Immature natural killer cell (primary cell): ENCODE measurements at regions not wholly inside any gene's neighbourhood (a gene's known extent, or its start where the extent isn't known, plus 50 kb on each side); places are given as distances from the start of the nearest gene placed in this dataset.

Source experiments
- DNase-seq, 3 donors: peaks; one replicate each; pipeline ENCODE4 v3.0.0; 2022; ENCODE audit warnings: mixed read lengths in 1 of 3
- H3K27ac Mint-ChIP-seq, 6 donors: one replicate each; pipeline ENCODE4 v1.8.0; 2020; ENCODE audit warnings: mixed read lengths in 6 of 6, mild to moderate bottlenecking in 5 of 6, inconsistent platforms in 4 of 6, moderate library complexity in 3 of 6
- H3K27me3 Mint-ChIP-seq, 3 donors: one replicate each; pipeline ENCODE4 v1.8.0; 2020 to 2021; ENCODE audit warnings: low read depth in 3 of 3, mild to moderate bottlenecking in 3 of 3, mixed read lengths in 3 of 3, moderate library complexity in 3 of 3, inconsistent platforms in 1 of 3
- H3K36me3 Mint-ChIP-seq, 3 donors: one replicate each; pipeline ENCODE4 v1.8.0; 2020; ENCODE audit warnings: mixed read lengths in 3 of 3, inconsistent platforms in 2 of 3, mild to moderate bottlenecking in 2 of 3
- H3K4me1 Mint-ChIP-seq, 2 donors: one replicate each; pipeline ENCODE4 v1.8.0; 2020; ENCODE audit warnings: inconsistent platforms in 2 of 2, mild to moderate bottlenecking in 2 of 2, mixed read lengths in 2 of 2, moderate library complexity in 1 of 2
- H3K4me3 Mint-ChIP-seq, 5 donors: one replicate each; pipeline ENCODE4 v1.8.0; 2020; ENCODE audit warnings: mild to moderate bottlenecking in 5 of 5, mixed read lengths in 5 of 5, inconsistent platforms in 3 of 5, moderate library complexity in 3 of 5
- H3K9me3 Mint-ChIP-seq, 6 donors: one replicate each; pipeline ENCODE4 v1.8.0; 2020; ENCODE audit warnings: mild to moderate bottlenecking in 6 of 6, mixed read lengths in 6 of 6, inconsistent platforms in 4 of 6, moderate library complexity in 3 of 6

DNA sequence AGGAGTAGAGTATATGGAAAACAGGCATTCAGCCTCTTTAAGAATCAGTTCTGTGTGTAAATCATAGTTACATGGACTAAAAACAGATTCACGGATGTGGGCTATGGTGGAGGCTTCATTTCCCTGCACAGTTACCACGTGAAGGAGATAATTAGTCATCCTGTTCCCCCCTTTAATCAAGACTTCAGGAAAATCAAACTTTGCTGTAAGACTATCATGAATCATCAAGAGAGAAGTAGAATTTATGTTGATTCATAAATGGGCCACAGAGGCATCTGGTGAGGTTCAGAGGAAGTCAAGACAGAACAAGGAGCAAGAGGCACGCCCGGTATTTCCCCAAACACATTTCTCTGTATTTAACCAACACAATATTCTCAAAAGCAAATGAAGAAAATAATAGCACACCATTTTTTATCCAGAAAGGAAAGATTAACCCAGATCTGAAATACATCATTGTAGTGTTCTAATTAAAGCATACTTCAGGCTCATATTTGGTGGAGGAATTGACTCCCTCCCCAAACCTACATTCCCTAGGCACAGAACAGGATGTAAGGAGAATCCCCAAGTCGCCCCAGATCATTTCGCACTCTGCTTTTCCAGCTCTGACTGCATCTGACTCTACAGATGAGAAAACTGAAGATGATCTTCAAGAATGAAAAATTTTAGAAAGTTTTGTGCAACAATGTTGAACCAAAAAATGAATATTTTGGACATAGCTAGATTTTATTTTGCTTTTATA is 175.8 kb upstream of the GAS1 start:
- no peak overlapping the region for H3K4me3 Mint-ChIP-seq
- no peaks in the 10 kb centered on the region for H3K4me1 Mint-ChIP-seq
- no peak for DNase-seq
- H3K27ac Mint-ChIP-seq: no peak overlapping the region
- no peaks in the 10 kb centered on the region for H3K36me3 Mint-ChIP-seq
- peaks cover 0 to 5% (median 0%) of the 10 kb centered on the region in 6 donors for H3K9me3 Mint-ChIP-seq
- peaks cover 9 to 16% (median 11%) of the 10 kb centered on the region in 3 donors for H3K27me3 Mint-ChIP-seq

- peaks cover 0 to 8% (median 0%) of the 10 kb centered on the region in 6 donors for H3K9me3 Mint-ChIP-seq
- no peaks in the 10 kb centered on the region for H3K36me3 Mint-ChIP-seq
- no peak overlapping the region for H3K27ac Mint-ChIP-seq
- no peaks in the 10 kb centered on the region for H3K4me1 Mint-ChIP-seq
- H3K27me3 Mint-ChIP-seq: peaks cover 9 to 16% (median 11%) of the 10 kb centered on the region in 3 donors
- DNase-seq: no peak
- no peak overlapping the region for H3K4me3 Mint-ChIP-seq
Observed at GRCh38 chr9:87123830-87124229, 176.5 kb upstream of the GAS1 start.

GRCh38 chr9:87125819-87126218 is 178.5 kb upstream of the GAS1 start:
- no peaks in the 10 kb centered on the region for H3K4me1 Mint-ChIP-seq
- no peak overlapping the region for H3K27ac Mint-ChIP-seq
- H3K36me3 Mint-ChIP-seq: no peaks in the 10 kb centered on the region

GRCh38 chr9:87127543-87127942 is 180.2 kb upstream of the GAS1 start:
- Mint-ChIP-seq H3K27ac (no peak overlapping the region), H3K9me3 (peaks cover 0 to 3% (median 2%) of the 10 kb centered on the region in 6 donors), H3K36me3 (no peaks in the 10 kb centered on the region), H3K4me1 (no peaks in the 10 kb centered on the region), H3K27me3 (peaks cover 9 to 20% (median 9%) of the 10 kb centered on the region in 3 donors), H3K4me3 (no peak overlapping the region)
- DNase-seq: no peak

More at GRCh38 chr9:87125819-87126218, 178.5 kb upstream of the GAS1 start:
- Mint-ChIP-seq H3K27me3 (peaks cover 9 to 12% (median 11%) of the 10 kb centered on the region in 3 donors), H3K4me3 (no peak overlapping the region), H3K9me3 (peaks cover 0 to 4% (median 0%) of the 10 kb centered on the region in 6 donors)
- no peak for DNase-seq

GRCh38 chr9:87127978-87128614 is 180.8 kb upstream of the GAS1 start:
- Mint-ChIP-seq H3K9me3 (peaks cover 0 to 3% (median 2%) of the 10 kb centered on the region in 6 donors), H3K27ac (no peak overlapping the region), H3K4me3 (no peak overlapping the region), H3K36me3 (no peaks in the 10 kb centered on the region), H3K27me3 (peaks cover 5 to 18% (median 10%) of the 10 kb centered on the region in 3 donors), H3K4me1 (no peaks in the 10 kb centered on the region)
- no peak for DNase-seq

- H3K9me3 Mint-ChIP-seq: peaks cover 0 to 4% (median 2%) of the 10 kb centered on the region in 6 donors
- H3K36me3 Mint-ChIP-seq: no peaks in the 10 kb centered on the region
- H3K27ac Mint-ChIP-seq: no peak overlapping the region
- H3K4me3 Mint-ChIP-seq: no peak overlapping the region
- peaks cover 7 to 22% (median 9%) of the 10 kb centered on the region in 3 donors for H3K27me3 Mint-ChIP-seq
- DNase-seq: no peak
- H3K4me1 Mint-ChIP-seq: no peaks in the 10 kb centered on the region
Observed at GRCh38 chr9:87128844-87129493, 181.7 kb upstream of the GAS1 start.

- H3K27ac Mint-ChIP-seq: no peak overlapping the region
- no peaks in the 10 kb centered on the region for H3K4me1 Mint-ChIP-seq
- H3K27me3 Mint-ChIP-seq: peaks cover 1 to 18% (median 4%) of the 10 kb centered on the region in 3 donors
- H3K9me3 Mint-ChIP-seq: peaks cover 0 to 4% (median under 1%) of the 10 kb centered on the region in 6 donors
- H3K4me3 Mint-ChIP-seq: no peak overlapping the region
- no peak for DNase-seq
- H3K36me3 Mint-ChIP-seq: no peaks in the 10 kb centered on the region
Observed at GRCh38 chr9:87135074-87135473, 187.8 kb upstream of the GAS1 start.

GRCh38 chr9:87137718-87138117 is 190.4 kb upstream of the GAS1 start:
- H3K4me3 Mint-ChIP-seq: no peak overlapping the region
- no peaks in the 10 kb centered on the region for H3K4me1 Mint-ChIP-seq
- no peak overlapping the region for H3K27ac Mint-ChIP-seq
- no peak for DNase-seq
- H3K27me3 Mint-ChIP-seq: peaks cover 0 to 14% (median 3%) of the 10 kb centered on the region in 3 donors
- H3K36me3 Mint-ChIP-seq: no peaks in the 10 kb centered on the region
- peaks cover 0 to 4% (median under 1%) of the 10 kb centered on the region in 6 donors for H3K9me3 Mint-ChIP-seq

GRCh38 chr9:87138128-87139040 is 191.1 kb upstream of the GAS1 start:
- Mint-ChIP-seq H3K36me3 (no peaks in the 10 kb centered on the region), H3K4me3 (no peak overlapping the region), H3K4me1 (no peaks in the 10 kb centered on the region), H3K27me3 (peaks cover 0 to 13% (median 2%) of the 10 kb centered on the region in 3 donors), H3K27ac (no peak overlapping the region), H3K9me3 (peaks cover 0 to 4% (median under 1%) of the 10 kb centered on the region in 6 donors)
- DNase-seq: no peak

- DNase-seq: no peak
- H3K27ac Mint-ChIP-seq: no peak overlapping the region
- H3K4me3 Mint-ChIP-seq: no peak overlapping the region
- H3K9me3 Mint-ChIP-seq: peaks cover 0 to 4% (median 0%) of the 10 kb centered on the region in 6 donors
- H3K36me3 Mint-ChIP-seq: no peaks in the 10 kb centered on the region
- peaks cover 0 to 6% (median 0%) of the 10 kb centered on the region in 3 donors for H3K27me3 Mint-ChIP-seq
- no peaks in the 10 kb centered on the region for H3K4me1 Mint-ChIP-seq
Observed at GRCh38 chr9:87139099-87139730, 191.9 kb upstream of the GAS1 start.

- H3K4me3 Mint-ChIP-seq: no peak overlapping the region
- no peak overlapping the region for H3K27ac Mint-ChIP-seq
- DNase-seq: no peak
- H3K9me3 Mint-ChIP-seq: peaks cover 0 to 6% (median 0%) of the 10 kb centered on the region in 6 donors
- peaks cover 0 to 7% (median 0%) of the 10 kb centered on the region in 3 donors for H3K27me3 Mint-ChIP-seq
- H3K4me1 Mint-ChIP-seq: no peaks in the 10 kb centered on the region
- H3K36me3 Mint-ChIP-seq: no peaks in the 10 kb centered on the region
Observed at GRCh38 chr9:87140142-87140541, 192.8 kb upstream of the GAS1 start.

DNA sequence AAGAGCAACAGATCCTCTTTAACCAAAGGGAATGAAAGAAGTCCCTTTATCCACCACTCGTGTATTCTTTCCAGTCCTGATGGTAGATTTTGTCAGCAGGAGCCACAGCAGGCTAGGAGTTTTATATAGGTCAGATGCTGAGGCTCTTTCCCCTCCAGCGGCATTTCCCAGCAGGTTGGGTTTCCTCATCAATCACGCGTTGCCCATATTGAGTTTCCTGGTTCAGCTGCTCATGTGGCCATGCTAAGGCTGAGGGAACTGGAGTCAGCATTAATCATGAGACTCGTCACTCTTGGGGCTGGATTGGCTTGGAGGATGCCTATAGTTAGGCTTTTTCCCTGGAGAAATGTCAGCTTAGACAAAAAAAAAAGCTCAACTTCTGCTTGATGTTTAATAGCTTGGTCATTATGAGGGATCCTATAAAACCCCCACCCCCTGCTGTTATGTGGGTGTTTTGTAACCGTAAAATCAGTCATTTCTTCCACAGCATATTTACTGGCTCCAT is 193.4 kb upstream of the GAS1 start:
- no peak overlapping the region for H3K4me3 Mint-ChIP-seq

GRCh38 chr9:87141124-87141523 is 193.8 kb upstream of the GAS1 start:
- peaks cover 3 to 10% (median 6%) of the 10 kb centered on the region in 3 donors for H3K27me3 Mint-ChIP-seq
- no peak for DNase-seq
- H3K27ac Mint-ChIP-seq: no peak overlapping the region
- peaks cover 0 to 6% (median 0%) of the 10 kb centered on the region in 6 donors for H3K9me3 Mint-ChIP-seq
- no peaks in the 10 kb centered on the region for H3K4me1 Mint-ChIP-seq
- H3K36me3 Mint-ChIP-seq: no peaks in the 10 kb centered on the region
- no peak overlapping the region for H3K4me3 Mint-ChIP-seq

More for the DNA sequence above, 193.4 kb upstream of the GAS1 start:
- Mint-ChIP-seq H3K27ac (no peak overlapping the region), H3K36me3 (no peaks in the 10 kb centered on the region), H3K9me3 (peaks cover 0 to 6% (median 0%) of the 10 kb centered on the region in 6 donors), H3K4me1 (no peaks in the 10 kb centered on the region), H3K27me3 (peaks cover 2 to 8% (median 3%) of the 10 kb centered on the region in 3 donors)
- no peak for DNase-seq
